22Rv1 (cell line): ENCODE measurements at regions not wholly inside any gene's neighbourhood (a gene's known extent, or its start where the extent isn't known, plus 50 kb on each side); places are given as distances from the start of the nearest gene placed in this dataset.

Experiments
- CTCF ChIP-seq: fragments of 450-650 bp; IDR thresholded peaks from 2 replicates; pipeline ENCODE4 v1.5.1; 2017; ENCODE audit warnings: mild to moderate bottlenecking
- ZFX ChIP-seq: fragments of 450-650 bp; IDR thresholded peaks from 2 replicates; pipeline ENCODE4 v1.6.1; 2017; ENCODE audit warnings: antibody characterized with exemption, borderline replicate concordance

DNA sequence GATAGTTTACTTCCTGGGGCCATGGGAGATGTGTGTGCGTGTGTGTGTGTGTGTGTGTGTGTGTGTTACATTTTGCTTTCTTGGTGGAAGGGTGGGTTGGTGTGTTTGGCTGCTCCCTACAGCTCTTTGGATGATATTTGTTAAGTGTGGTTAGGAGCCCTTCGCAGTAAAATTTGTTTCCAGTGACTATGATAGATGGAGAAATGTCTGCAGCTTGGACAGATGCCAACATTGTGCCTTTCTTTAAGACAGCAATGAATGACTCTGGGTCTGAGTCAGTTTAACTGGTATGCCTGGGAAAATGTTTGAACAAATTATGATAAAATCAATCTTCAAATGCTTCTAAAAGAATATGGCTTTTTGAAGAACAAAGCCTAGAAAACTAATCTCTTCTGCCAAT lies 102.7 kb upstream of the TRPC6 start:
- TF ChIP-seq CTCF (no peak), ZFX (no peak)
